SK-N-SH (cell line): ENCODE measurements at regions not wholly inside any gene's neighbourhood (a gene's known extent, or its start where the extent isn't known, plus 50 kb on each side); places are given as distances from the start of the nearest gene placed in this dataset.

ENCODE experiments used
- CTCF ChIA-PET: fragments of 300-600, 350-600 bp; formaldehyde crosslinking; extraction: SDS; loops from one replicate; lab custom pipeline; 2021; lab: Yijun Ruan, JAX
- POLR2A ChIA-PET: fragments of 350-600 bp; sonication (Branson Sonifier 250); formaldehyde crosslinking; extraction: SDS; loops from one replicate; lab custom pipeline; 2020; ENCODE audit warnings: antibody characterized with exemption, inconsistent platforms; lab: Yijun Ruan, JAX
- DNase-seq: peaks from one replicate; pipeline ENCODE4 v3.0.0; 2012
- H2AFZ ChIP-seq: fragments of 200-600 bp; sonication (generic); 2 replicates; pipeline ENCODE4 v1.8.1; 2016; ENCODE audit warnings: antibody characterized with exemption, mild to moderate bottlenecking, low read depth
- H3F3A ChIP-seq: fragments of 200-600 bp; sonication (generic); replicated peaks from 2 replicates; pipeline ENCODE3; 2016; ENCODE audit warnings: antibody characterized with exemption, mild to moderate bottlenecking; ENCODE audit not compliant: insufficient read depth
- H3K27ac ChIP-seq, 2 experiments: fragments of 200-500 bp in 1 of 2; fragments of 200-600 bp in 1 of 2; sonication (Bioruptor generic) in 1 of 2; sonication (generic), shearing (Covaris generic) in 1 of 2; 2 replicates each; pipeline versions ENCODE4 v1.5.1 to v1.6.1; 2014 to 2016; ENCODE audit warnings: low read depth in 2 of 2, inconsistent platforms in 1 of 2, low read length in 1 of 2, mild to moderate bottlenecking in 1 of 2, mixed read lengths in 1 of 2
- H3K27me3 ChIP-seq: fragments of 200-600 bp; sonication (generic), shearing (Covaris generic); 2 replicates; pipeline ENCODE4 v1.6.1; 2016; ENCODE audit warnings: mixed run types; ENCODE audit not compliant: insufficient read depth
- H3K36me3 ChIP-seq, 2 experiments: fragments of 200-500 bp in 1 of 2; fragments of 200-600 bp in 1 of 2; sonication (Bioruptor generic) in 1 of 2; sonication (generic) in 1 of 2; replicated peaks in 1 of 2; 2 replicates each; pipeline versions ENCODE3 to v1.5.1; 2014 to 2016; ENCODE audit warnings: low read length in 1 of 2, mild to moderate bottlenecking in 1 of 2; ENCODE audit not compliant: insufficient read depth in 2 of 2, control insufficient read depth in 1 of 2
- H3K4me1 ChIP-seq, 2 experiments: fragments of 200-500 bp in 1 of 2; fragments of 200-600 bp in 1 of 2; sonication (Bioruptor generic) in 1 of 2; sonication (generic), shearing (Covaris generic) in 1 of 2; 2 replicates each; pipeline versions ENCODE4 v1.5.1 to v1.6.1; 2014 to 2016; ENCODE audit warnings: low read depth in 1 of 2, low read length in 1 of 2, mixed run types in 1 of 2; ENCODE audit not compliant: insufficient read depth in 2 of 2, control insufficient read depth in 1 of 2
- H3K4me2 ChIP-seq: fragments of 200-600 bp; sonication (generic), shearing (Covaris generic); 2 replicates; pipeline ENCODE4 v1.6.1; 2017; ENCODE audit warnings: mixed run types
- H3K4me3 ChIP-seq, 2 experiments: fragments of 200-500 bp in 1 of 2; fragments of 200-600 bp in 1 of 2; sonication (Bioruptor generic) in 1 of 2; sonication (generic), shearing (Covaris generic) in 1 of 2; 2 replicates each; pipeline versions ENCODE4 v1.5.1 to v1.8.1; 2014 to 2016; ENCODE audit warnings: low read depth in 2 of 2, inconsistent platforms in 1 of 2, low read length in 1 of 2, mild to moderate bottlenecking in 1 of 2, mixed read lengths in 1 of 2, moderate library complexity in 1 of 2
- H3K79me2 ChIP-seq: fragments of 200-600 bp; sonication (generic); 2 replicates; pipeline ENCODE4 v1.8.1; 2017; ENCODE audit warnings: mild to moderate bottlenecking; ENCODE audit not compliant: insufficient read depth
- H3K9ac ChIP-seq: fragments of 200-600 bp; sonication (generic); 2 replicates; pipeline ENCODE4 v1.6.1; 2017; ENCODE audit warnings: mixed run types
- H3K9me2 ChIP-seq: fragments of 200-600 bp; sonication (generic); 2 replicates; pipeline ENCODE4 v1.6.1; 2017; ENCODE audit warnings: mixed run types
- H3K9me3 ChIP-seq: fragments of 200-600 bp; sonication (generic); 2 replicates; pipeline ENCODE4 v1.6.1; 2017; ENCODE audit warnings: mixed run types, mild to moderate bottlenecking, moderate library complexity
- H4K20me1 ChIP-seq: fragments of 200-600 bp; sonication (generic); 2 replicates; pipeline ENCODE4 v1.6.1; 2017; ENCODE audit warnings: mild to moderate bottlenecking, mixed run types; ENCODE audit not compliant: insufficient read depth
- CHD2 ChIP-seq: fragments of 150-350 bp; IDR thresholded peaks from 2 replicates; pipeline ENCODE4 v1.6.1; 2018; ENCODE audit warnings: low read length; ENCODE audit not compliant: partially characterized antibody
- ELF1 ChIP-seq: IDR thresholded peaks from 2 replicates; pipeline ENCODE4 v1.4.0; 2012
- EP300 ChIP-seq, 2 experiments: IDR thresholded peaks; 2 replicates each; pipeline versions ENCODE4 v1.4.0 to v1.6.1; 2012; ENCODE audit warnings: borderline replicate concordance in 1 of 2, low read depth in 1 of 2, low read length in 1 of 2
- FOSL2 ChIP-seq: IDR thresholded peaks from 2 replicates; pipeline ENCODE4 v1.4.0; 2012; ENCODE audit warnings: low read depth, mild to moderate bottlenecking, moderate library complexity, borderline replicate concordance
- FOXJ3 ChIP-seq: sonication (generic); formaldehyde crosslinking; IDR thresholded peaks from 2 replicates; pipeline ENCODE4 v1.5.1; 2020; ENCODE audit warnings: mild to moderate bottlenecking, missing genetic modification reagents
- GABPA ChIP-seq: IDR thresholded peaks from 2 replicates; pipeline ENCODE4 v1.4.0; 2012; ENCODE audit warnings: low read depth, mild to moderate bottlenecking
- GATA2 ChIP-seq: sonication (generic); formaldehyde crosslinking; IDR thresholded peaks from 2 replicates; pipeline ENCODE4 v1.5.0; 2020; ENCODE audit warnings: mild to moderate bottlenecking, missing genetic modification reagents
- MEF2A ChIP-seq: IDR thresholded peaks from 2 replicates; pipeline ENCODE4 v1.4.0; 2012; ENCODE audit warnings: low read depth, borderline replicate concordance
- MXI1 ChIP-seq: IDR thresholded peaks from 2 replicates; pipeline ENCODE4 v1.6.1; 2012; ENCODE audit warnings: mild to moderate bottlenecking, low read depth, low read length, improper control_type of control experiment
- NFIC ChIP-seq: IDR thresholded peaks from 2 replicates; pipeline ENCODE4 v1.4.0; 2012; ENCODE audit warnings: borderline replicate concordance
- POLR2AphosphoS5 ChIP-seq: IDR thresholded peaks from 2 replicates; pipeline ENCODE4 v1.6.1; 2012; ENCODE audit warnings: low read depth, low read length
- RAD21 ChIP-seq: IDR thresholded peaks from 2 replicates; pipeline ENCODE4 v1.6.1; 2012; ENCODE audit warnings: mild to moderate bottlenecking, low read length
- RCOR1 ChIP-seq: fragments of 150-350 bp; IDR thresholded peaks from 2 replicates; pipeline ENCODE4 v1.6.1; 2017; ENCODE audit warnings: antibody characterized with exemption, low read length
- SIN3A ChIP-seq: IDR thresholded peaks from 2 replicates; pipeline ENCODE4 v1.6.1; 2012; ENCODE audit warnings: low read depth, mild to moderate bottlenecking, low read length, moderate library complexity, borderline replicate concordance
- SMC3 ChIP-seq: IDR thresholded peaks from 2 replicates; pipeline ENCODE4 v1.6.1; 2012; ENCODE audit warnings: low read depth, low read length, improper control_type of control experiment
- TAF1 ChIP-seq: IDR thresholded peaks from 2 replicates; pipeline ENCODE4 v1.6.1; 2012; ENCODE audit warnings: low read depth, mild to moderate bottlenecking, low read length, moderate library complexity, borderline replicate concordance
- TCF12 ChIP-seq: IDR thresholded peaks from 2 replicates; pipeline ENCODE4 v1.4.0; 2012
- TEAD4 ChIP-seq: IDR thresholded peaks from 2 replicates; pipeline ENCODE4 v1.4.0; 2012; ENCODE audit warnings: mild to moderate bottlenecking, borderline replicate concordance; ENCODE audit not compliant: insufficient read depth
- WGBS: methylation state at CpG from one replicate; pipeline ENCODE4 v1.1.6; 2017; ENCODE audit warnings: low lambda C conversion rate; 5-methylcytosine and 5-hydroxymethylcytosine counted together
- TF ChIP-seq, protein P1 (sequence below): IDR thresholded peaks from 2 replicates; pipeline ENCODE4 v1.4.0; 2012; ENCODE audit warnings: low read depth, borderline replicate concordance
- TF ChIP-seq, protein P2 (sequence below): IDR thresholded peaks from 2 replicates; pipeline ENCODE4 v1.6.1; 2012; ENCODE audit warnings: mild to moderate bottlenecking, low read depth, low read length, moderate library complexity
- TF ChIP-seq, protein P3 (sequence below): fragments of 200-600 bp; sonication (generic); IDR thresholded peaks from 2 replicates; pipeline ENCODE4 v1.6.1; 2017; ENCODE audit warnings: antibody characterized with exemption, mild to moderate bottlenecking, moderate library complexity
- TF ChIP-seq, protein P4 (sequence below): IDR thresholded peaks from 2 replicates; pipeline ENCODE4; 2012
- TF ChIP-seq, protein P5 (sequence below): fragments of 150-350 bp; IDR thresholded peaks from 2 replicates; pipeline ENCODE4 v1.6.1; 2017; ENCODE audit warnings: antibody characterized with exemption, low read length, low read depth, borderline replicate concordance
- TF ChIP-seq, protein P6 (sequence below): IDR thresholded peaks from 2 replicates; pipeline ENCODE4 v1.4.0; 2012; ENCODE audit warnings: low read depth, borderline replicate concordance

DNA sequence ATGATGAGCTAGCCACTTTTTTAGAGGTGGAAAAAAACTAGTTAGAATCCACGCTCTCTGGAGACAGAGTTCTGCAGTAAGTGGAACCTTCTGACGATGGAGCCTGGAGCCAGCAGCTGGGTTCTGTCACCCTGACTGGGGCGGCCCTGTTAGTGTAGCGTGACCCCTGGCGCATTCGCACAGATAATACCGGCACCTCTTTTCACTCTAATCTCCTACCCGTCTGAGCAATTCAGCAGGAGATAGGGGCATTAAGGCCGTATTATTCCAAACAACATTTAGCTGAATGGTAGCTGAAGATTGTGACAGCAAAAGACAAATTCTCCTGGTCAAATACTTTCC, 292.6 kb downstream of the FBXO8 start:
- H3K4me3 ChIP-seq = no peak overlapping the region
- H3K9me2 ChIP-seq = no peaks in the 10 kb centered on the region
- H3K9ac ChIP-seq = no peak overlapping the region
- peaks cover 4% of the 10 kb centered on the region for H3F3A ChIP-seq
- H3K4me2 ChIP-seq = peak overlapping the region; percentile 13; the same call in 1 of the 2 replicates
- no peaks in the 10 kb centered on the region for H4K20me1 ChIP-seq
- H3K9me3 ChIP-seq = no peaks in the 10 kb centered on the region
- peak overlapping the region; percentile 15 to 100 for H3K27ac ChIP-seq
- POLR2A ChIA-PET = interaction anchor here (0.6 to 5.4 kb wide), 24 partner anchors 14 to 571 kb away, joined by 3 to 160 read pairs (median 8); partner anchors contain the start of gene HAND2
- no peaks in the 10 kb centered on the region for H3K27me3 ChIP-seq
- CTCF ChIA-PET = interaction anchor here (0.6 to 5.7 kb wide), 50 partner anchors 8 to 571 kb away, joined by 3 to 66 read pairs (median 6); partner anchors contain the start of gene HAND2
- H2AFZ ChIP-seq = peak overlapping the region; percentile 73; the same call in 1 of the 2 replicates
- DNase-seq = peak; percentile 47
- WGBS = 41% methylated on average over 8 of the region's 9 CpGs
- peaks cover 0 to 4% of the 10 kb centered on the region in 2 experiments for H3K36me3 ChIP-seq
- H3K4me1 ChIP-seq = peaks cover 18 to 34% of the 10 kb centered on the region in 2 experiments; a peak in 3 of 4 replicates
- no peaks in the 10 kb centered on the region for H3K79me2 ChIP-seq
- TF ChIP-seq SIN3A (no peak), CHD2 (peak; percentile 70), ELF1 (no peak), MXI1 (peak; percentile 79; the same call in 1 of the 2 replicates), EP300 (IDR thresholded peaks at IDR 0.05; ENCODE audit: borderline replicate concordance in 1 of 2, low read depth in 1 of 2, low read length in 1 of 2) (peak; percentile 42 to 98; a peak in 2 of 4 replicates), NFIC (no peak), TEAD4 (no peak), SMC3 (peak; percentile 55), POLR2AphosphoS5 (no peak), TCF12 (peak; percentile 50; the same call in 1 of the 2 replicates), RCOR1 (peak; percentile 39; the same call in 1 of the 2 replicates), RAD21 (peak; percentile 70), GATA2 (peak; percentile 85), FOSL2 (no peak), TAF1 (peak; percentile 13; the same call in 1 of the 2 replicates), FOXJ3 (CRISPR knock-in tag) (peak; percentile 72; the same call in 1 of the 2 replicates), GABPA (no peak), MEF2A (no peak)
- TF ChIP-seq, protein P1, sequence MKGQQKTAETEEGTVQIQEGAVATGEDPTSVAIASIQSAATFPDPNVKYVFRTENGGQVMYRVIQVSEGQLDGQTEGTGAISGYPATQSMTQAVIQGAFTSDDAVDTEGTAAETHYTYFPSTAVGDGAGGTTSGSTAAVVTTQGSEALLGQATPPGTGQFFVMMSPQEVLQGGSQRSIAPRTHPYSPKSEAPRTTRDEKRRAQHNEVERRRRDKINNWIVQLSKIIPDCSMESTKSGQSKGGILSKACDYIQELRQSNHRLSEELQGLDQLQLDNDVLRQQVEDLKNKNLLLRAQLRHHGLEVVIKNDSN = no peak
- TF ChIP-seq, protein P2, sequence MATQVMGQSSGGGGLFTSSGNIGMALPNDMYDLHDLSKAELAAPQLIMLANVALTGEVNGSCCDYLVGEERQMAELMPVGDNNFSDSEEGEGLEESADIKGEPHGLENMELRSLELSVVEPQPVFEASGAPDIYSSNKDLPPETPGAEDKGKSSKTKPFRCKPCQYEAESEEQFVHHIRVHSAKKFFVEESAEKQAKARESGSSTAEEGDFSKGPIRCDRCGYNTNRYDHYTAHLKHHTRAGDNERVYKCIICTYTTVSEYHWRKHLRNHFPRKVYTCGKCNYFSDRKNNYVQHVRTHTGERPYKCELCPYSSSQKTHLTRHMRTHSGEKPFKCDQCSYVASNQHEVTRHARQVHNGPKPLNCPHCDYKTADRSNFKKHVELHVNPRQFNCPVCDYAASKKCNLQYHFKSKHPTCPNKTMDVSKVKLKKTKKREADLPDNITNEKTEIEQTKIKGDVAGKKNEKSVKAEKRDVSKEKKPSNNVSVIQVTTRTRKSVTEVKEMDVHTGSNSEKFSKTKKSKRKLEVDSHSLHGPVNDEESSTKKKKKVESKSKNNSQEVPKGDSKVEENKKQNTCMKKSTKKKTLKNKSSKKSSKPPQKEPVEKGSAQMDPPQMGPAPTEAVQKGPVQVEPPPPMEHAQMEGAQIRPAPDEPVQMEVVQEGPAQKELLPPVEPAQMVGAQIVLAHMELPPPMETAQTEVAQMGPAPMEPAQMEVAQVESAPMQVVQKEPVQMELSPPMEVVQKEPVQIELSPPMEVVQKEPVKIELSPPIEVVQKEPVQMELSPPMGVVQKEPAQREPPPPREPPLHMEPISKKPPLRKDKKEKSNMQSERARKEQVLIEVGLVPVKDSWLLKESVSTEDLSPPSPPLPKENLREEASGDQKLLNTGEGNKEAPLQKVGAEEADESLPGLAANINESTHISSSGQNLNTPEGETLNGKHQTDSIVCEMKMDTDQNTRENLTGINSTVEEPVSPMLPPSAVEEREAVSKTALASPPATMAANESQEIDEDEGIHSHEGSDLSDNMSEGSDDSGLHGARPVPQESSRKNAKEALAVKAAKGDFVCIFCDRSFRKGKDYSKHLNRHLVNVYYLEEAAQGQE = no peak
- TF ChIP-seq, protein P3, sequence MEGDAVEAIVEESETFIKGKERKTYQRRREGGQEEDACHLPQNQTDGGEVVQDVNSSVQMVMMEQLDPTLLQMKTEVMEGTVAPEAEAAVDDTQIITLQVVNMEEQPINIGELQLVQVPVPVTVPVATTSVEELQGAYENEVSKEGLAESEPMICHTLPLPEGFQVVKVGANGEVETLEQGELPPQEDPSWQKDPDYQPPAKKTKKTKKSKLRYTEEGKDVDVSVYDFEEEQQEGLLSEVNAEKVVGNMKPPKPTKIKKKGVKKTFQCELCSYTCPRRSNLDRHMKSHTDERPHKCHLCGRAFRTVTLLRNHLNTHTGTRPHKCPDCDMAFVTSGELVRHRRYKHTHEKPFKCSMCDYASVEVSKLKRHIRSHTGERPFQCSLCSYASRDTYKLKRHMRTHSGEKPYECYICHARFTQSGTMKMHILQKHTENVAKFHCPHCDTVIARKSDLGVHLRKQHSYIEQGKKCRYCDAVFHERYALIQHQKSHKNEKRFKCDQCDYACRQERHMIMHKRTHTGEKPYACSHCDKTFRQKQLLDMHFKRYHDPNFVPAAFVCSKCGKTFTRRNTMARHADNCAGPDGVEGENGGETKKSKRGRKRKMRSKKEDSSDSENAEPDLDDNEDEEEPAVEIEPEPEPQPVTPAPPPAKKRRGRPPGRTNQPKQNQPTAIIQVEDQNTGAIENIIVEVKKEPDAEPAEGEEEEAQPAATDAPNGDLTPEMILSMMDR = peak; percentile 13
- TF ChIP-seq, protein P4, sequence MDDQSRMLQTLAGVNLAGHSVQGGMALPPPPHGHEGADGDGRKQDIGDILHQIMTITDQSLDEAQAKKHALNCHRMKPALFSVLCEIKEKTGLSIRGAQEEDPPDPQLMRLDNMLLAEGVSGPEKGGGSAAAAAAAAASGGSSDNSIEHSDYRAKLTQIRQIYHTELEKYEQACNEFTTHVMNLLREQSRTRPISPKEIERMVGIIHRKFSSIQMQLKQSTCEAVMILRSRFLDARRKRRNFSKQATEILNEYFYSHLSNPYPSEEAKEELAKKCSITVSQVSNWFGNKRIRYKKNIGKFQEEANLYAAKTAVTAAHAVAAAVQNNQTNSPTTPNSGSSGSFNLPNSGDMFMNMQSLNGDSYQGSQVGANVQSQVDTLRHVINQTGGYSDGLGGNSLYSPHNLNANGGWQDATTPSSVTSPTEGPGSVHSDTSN = peak; percentile 49; the same call in 1 of the 2 replicates
- TF ChIP-seq, protein P5, sequence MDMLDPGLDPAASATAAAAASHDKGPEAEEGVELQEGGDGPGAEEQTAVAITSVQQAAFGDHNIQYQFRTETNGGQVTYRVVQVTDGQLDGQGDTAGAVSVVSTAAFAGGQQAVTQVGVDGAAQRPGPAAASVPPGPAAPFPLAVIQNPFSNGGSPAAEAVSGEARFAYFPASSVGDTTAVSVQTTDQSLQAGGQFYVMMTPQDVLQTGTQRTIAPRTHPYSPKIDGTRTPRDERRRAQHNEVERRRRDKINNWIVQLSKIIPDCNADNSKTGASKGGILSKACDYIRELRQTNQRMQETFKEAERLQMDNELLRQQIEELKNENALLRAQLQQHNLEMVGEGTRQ = no peak
- TF ChIP-seq, protein P6, sequence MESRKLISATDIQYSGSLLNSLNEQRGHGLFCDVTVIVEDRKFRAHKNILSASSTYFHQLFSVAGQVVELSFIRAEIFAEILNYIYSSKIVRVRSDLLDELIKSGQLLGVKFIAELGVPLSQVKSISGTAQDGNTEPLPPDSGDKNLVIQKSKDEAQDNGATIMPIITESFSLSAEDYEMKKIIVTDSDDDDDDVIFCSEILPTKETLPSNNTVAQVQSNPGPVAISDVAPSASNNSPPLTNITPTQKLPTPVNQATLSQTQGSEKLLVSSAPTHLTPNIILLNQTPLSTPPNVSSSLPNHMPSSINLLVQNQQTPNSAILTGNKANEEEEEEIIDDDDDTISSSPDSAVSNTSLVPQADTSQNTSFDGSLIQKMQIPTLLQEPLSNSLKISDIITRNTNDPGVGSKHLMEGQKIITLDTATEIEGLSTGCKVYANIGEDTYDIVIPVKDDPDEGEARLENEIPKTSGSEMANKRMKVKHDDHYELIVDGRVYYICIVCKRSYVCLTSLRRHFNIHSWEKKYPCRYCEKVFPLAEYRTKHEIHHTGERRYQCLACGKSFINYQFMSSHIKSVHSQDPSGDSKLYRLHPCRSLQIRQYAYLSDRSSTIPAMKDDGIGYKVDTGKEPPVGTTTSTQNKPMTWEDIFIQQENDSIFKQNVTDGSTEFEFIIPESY = no peak
